GM19452 (cell line): ENCODE measurements at regions not wholly inside any gene's neighbourhood (a gene's known extent, or its start where the extent isn't known, plus 50 kb on each side); places are given as distances from the start of the nearest gene placed in this dataset.
"Not testable (repeated sequence)": the region's sequence is repeated elsewhere in the genome, so short reads cannot be mapped to it uniquely, and the experiment has no call there.

Experiments
- ATAC-seq: cut with Tn5 transposase; IDR thresholded peaks from one replicate; pipeline ENCODE4 v1.9.1; 2021; ENCODE audit not compliant: unreplicated experiment

GRCh38 chr5:14054965-14055963 lies 87.9 kb upstream of the TRIO start:
- ATAC-seq: no peak

GRCh38 chr5:14054111-14054854 lies 88.9 kb upstream of the TRIO start:
- no peak for ATAC-seq

- ATAC-seq: no peak
Measured at GRCh38 chr5:14050821-14051220, 92.3 kb upstream of the TRIO start.

GRCh38 chr5:14048434-14048833 lies 94.7 kb upstream of the TRIO start:
- no peak for ATAC-seq

GRCh38 chr5:14041528-14042192 lies 97.2 kb upstream of the DNAH5 start:
- no peak for ATAC-seq

- no peak for ATAC-seq
Measured at GRCh38 chr5:14040542-14040941, 96.1 kb upstream of the DNAH5 start.

GRCh38 chr5:14039576-14039975 lies 95.1 kb upstream of the DNAH5 start:
- no peak for ATAC-seq

GRCh38 chr5:14039063-14039462 lies 94.6 kb upstream of the DNAH5 start:
- no peak for ATAC-seq

- ATAC-seq: no peak
Measured at GRCh38 chr5:14038341-14038959, 94.0 kb upstream of the DNAH5 start.

GRCh38 chr5:14036947-14037346 lies 92.5 kb upstream of the DNAH5 start:
- no peak for ATAC-seq

GRCh38 chr5:14036514-14036913 lies 92.0 kb upstream of the DNAH5 start:
- ATAC-seq: no peak

GRCh38 chr5:14035859-14036503 lies 91.5 kb upstream of the DNAH5 start:
- no peak for ATAC-seq

- no peak for ATAC-seq
Measured at GRCh38 chr5:14034963-14035362, 90.5 kb upstream of the DNAH5 start.

- ATAC-seq: no peak
Measured at GRCh38 chr5:14032918-14033317, 88.4 kb upstream of the DNAH5 start.

- ATAC-seq: no peak
Measured at GRCh38 chr5:14028938-14029584, 84.6 kb upstream of the DNAH5 start.

- ATAC-seq: no peak
Measured at GRCh38 chr5:14028188-14028587, 83.7 kb upstream of the DNAH5 start.

GRCh38 chr5:14025569-14026286 lies 81.2 kb upstream of the DNAH5 start:
- no peak for ATAC-seq

- no peak for ATAC-seq
Measured at GRCh38 chr5:14022971-14023370, 78.5 kb upstream of the DNAH5 start.

GRCh38 chr5:14020944-14021343 lies 76.5 kb upstream of the DNAH5 start:
- ATAC-seq: not testable (repeated sequence)
